ENCODE measurements at regions not wholly inside any gene's neighbourhood (a gene's known extent, or its start where the extent isn't known, plus 50 kb on each side); places are given as distances from the start of the nearest gene placed in this dataset.

DNA sequence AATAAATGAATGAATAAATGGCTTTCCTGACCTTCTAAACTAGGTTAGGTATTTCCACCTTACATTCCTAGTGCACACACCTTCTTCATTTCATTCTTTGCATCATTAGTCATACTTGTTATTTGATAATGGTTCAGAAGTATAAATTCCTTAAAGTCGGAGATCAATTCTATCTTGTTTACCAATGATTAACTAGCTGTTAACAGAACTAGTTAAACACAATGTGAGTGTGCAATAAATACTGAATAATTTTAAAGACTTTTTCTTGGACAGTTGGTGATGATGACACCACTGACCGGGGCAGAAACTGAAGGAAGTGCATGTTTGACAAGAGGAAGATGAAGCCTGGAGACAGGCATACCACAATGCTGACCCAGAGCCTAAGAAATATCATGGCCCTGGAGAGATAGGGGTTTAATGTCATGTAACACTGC lies 207.1 kb upstream of the DEPDC1 start:
- TF ChIP-seq CTCF (IDR thresholded peaks at IDR 0.05) (no peak), POLR2A (IDR thresholded peaks at IDR 0.05) (no peak), EP300 (IDR thresholded peaks at IDR 0.05) (no peak)
